CD4-positive, alpha-beta T cell treated with Interleukin-2 at 100 ng/mL for 4 hours (primary cell): ENCODE measurements at regions not wholly inside any gene's neighbourhood (a gene's known extent, or its start where the extent isn't known, plus 50 kb on each side); places are given as distances from the start of the nearest gene placed in this dataset.

ENCODE experiments used
- DNase-seq: peaks from one replicate; pipeline ENCODE4 v3.0.0-alpha.2; 2020; ENCODE audit warnings: low spot score

DNA sequence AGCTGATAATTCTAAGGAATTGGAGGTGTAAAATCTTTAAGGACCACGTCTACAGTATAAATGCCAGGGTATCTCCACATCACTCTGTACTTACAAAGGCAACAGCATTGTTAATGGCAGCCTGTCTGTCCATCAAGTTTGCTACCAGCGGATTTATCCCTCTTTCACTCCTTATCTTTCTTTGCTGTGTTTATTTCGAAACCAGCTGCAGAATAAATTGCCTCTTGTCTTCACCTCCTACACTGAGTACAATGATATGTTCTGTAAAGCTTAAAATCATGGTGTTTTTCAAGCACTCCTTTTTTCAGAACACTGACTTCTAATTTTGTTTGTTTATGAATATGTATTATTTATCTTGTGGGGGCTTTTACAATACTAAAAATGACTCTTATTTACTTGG is 1088.1 kb downstream of the NR2F1-AS1 start:
- no peak for DNase-seq

DNA sequence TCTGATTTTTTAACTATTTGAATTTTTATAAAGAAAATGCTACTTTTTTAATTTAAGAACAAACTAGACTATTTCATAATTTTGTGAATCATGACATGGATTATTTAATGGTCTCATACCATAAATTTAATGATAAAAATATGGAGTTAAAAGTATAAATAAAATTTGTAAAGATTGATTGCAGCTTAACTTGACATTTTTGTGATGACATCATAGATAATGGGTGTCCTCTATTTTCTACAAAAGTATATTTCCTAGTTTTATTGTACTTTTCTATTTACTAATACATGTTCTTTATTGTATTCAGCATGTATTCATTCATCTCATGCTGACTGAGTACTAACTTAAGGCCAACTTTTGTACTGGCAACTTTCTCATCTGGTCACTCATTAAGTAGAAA is 1096.5 kb downstream of the NR2F1-AS1 start:
- DNase-seq, result no peak

DNA sequence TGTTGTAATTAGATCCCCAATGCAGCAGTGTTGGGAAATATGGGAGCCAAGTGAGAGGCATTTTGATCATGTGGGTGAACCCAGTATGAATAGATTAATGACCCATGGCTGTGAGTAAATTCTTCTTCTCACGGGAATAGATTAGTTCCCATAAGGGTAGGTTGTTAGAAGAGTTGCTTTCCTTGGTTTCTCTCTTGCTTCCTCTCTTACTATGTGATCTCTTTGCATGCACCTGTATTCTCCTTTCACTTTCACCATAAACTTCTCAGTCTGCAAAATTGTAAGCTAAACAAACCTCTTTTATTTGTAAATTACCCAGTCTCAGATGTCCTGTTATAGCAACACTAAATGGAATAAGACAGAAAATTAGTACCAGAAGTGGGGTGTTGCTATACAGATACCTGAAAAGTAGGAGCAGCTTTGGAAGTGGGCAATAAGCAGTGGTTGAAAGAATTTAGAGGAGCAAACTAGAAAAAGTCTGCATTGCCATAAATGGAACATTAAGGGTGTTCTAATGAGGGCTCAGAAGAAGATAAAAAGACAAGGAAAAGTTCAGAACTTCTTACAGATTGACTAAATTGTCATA is 1090.0 kb upstream of the ARRDC3 start:
- no peak for DNase-seq

DNA sequence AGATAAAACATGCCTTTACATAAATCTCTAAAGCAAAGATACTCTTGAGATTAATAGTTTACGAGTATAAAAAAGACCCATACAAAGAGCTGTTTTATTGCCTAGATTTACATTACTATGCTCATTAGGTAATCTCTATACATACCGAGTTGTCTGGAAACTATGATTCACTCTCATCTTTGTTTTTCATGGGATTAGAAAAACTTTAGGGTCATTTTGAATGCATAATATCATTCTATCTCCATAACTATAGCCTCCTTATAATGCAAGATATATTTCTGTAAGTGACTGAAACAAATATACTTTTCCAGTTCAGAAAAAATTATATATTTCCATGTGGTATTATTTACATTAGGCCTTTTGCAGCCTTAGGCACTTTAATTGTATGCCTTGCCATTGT is 1088.7 kb upstream of the ARRDC3 start:
- DNase-seq, result no peak

DNA sequence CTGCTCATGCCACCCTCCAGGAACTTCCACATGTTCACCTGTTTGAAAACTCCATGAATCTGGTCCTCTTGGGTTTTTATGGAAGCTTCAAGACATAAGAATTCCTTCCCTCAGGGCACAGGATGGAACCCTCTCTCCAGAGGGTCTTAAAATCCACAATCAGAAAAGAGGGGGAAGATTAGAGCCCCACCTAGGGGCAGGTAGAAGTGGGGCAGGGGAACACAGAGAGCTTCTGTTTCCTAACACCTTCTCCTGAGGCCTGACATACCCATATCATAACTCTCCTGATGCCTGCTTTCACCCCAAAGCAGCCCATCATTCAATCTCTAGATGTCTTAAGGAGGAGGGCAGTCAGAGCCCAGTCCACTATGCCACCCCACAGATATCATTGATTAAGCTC is 1087.7 kb upstream of the ARRDC3 start:
- DNase-seq, result no peak

DNA sequence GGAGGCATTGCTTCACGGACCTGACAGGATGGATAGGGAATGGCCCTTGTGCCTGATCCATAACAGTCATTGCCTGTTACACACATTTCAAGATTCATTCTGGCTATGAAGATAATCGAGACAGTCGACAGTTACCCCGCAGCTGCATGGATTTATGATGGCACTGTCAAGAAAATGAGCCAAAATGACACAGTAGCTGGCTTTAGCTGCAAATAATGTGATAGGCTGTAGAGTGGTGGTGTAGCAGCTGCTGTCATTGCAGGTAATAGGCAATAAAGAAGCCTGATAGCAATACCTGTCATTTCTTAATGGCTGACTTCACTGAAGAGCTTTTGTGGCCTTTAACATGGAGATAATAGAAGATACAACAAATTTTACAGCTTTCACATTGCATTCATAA is 1085.2 kb upstream of the ARRDC3 start:
- DNase-seq, result no peak

DNA sequence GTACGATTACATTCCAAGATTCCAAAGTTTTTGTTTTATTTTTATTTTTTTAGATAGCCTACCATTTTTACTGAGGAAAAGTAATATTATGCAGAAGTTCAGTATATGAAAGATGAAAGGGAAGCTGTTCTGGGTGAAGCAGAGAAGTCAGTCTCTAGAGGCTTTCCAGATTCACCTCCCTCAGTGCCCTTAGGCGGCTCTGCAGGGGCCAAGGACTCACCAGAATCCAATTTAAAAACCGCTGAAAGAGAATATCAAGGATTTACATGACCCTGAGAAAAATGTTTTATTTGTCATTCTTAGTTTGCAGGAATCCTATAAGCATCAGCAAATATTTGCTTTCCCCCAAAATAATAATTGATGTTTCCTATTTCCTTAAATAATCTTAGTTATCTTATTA is 1084.6 kb upstream of the ARRDC3 start:
- DNase-seq, result no peak

DNA sequence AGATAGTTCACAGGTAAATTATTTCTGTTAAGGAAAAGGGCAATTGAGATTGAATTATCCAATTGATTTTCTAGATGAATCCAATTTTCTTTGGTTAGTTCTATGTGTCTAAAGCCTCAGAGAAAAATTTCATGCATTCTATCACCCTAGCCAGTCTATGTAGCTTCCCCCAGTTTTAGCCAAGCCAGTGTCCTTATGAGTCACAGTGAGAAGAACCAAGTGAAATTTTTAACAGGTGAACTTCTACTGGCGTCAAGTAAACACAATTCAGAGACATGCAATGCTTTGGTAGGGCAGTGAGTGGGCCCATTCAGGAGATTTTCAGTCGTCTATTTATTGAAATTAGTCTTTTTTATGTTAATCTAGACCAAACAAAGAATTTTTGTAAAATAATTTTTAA is 1077.4 kb upstream of the ARRDC3 start:
- DNase-seq, result no peak

DNA sequence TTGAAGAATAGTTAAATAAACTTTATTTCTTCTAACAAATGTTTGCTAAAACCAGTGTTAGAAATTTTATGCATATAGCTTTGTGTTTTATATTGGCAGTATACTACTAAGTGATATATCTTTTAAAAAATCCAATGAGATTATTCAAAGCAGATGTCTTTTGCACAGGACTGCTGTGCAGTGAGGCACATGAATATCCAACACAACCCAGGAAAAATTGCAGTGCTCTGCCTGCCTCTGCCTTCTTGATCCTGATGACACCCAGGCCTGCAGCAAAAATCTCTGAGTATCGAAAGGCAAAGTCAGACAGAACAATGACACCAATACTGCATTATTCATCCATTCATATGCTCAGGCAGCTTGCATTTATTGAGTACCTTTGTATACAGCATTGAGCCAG is 1076.5 kb upstream of the ARRDC3 start:
- no peak for DNase-seq

DNA sequence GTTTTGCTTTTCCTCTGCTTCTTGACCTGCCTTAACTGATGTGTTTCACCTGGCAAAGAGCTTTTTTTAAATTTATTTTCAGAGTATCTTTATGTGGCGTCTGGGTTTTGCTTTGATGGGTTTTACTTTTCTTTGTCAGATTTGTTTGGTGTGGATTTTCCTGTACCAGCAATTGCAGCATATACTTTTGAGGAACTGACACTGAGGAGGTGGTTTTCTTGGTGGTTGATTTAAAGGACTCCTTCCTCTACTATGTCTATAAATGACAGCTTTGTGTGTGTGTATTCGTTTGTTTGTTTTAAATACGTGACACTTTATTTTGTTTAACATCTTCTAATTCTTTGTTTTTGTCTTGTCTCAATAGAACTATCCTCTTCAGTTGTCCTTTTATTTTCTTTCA is 1071.9 kb upstream of the ARRDC3 start:
- no peak for DNase-seq

DNA sequence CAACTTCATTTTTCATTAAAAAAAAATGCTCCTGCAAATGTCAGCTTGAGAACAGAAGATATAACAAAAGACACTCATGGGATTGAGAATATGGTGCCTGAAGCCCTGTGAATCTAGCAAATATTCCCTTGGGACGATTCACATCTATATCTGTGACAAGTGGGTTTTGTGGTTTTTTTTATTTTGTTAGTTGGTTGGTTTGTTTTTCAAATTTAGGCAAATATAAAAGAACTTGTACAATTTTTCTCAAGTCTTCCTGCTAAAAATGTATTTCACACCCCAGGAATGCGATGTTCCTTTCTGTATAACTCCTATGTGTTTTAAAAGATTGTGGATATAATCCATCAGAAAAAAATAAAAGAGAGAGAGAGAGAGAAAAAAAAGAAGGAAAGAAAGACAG is 1061.8 kb upstream of the ARRDC3 start:
- DNase-seq, result no peak

DNA sequence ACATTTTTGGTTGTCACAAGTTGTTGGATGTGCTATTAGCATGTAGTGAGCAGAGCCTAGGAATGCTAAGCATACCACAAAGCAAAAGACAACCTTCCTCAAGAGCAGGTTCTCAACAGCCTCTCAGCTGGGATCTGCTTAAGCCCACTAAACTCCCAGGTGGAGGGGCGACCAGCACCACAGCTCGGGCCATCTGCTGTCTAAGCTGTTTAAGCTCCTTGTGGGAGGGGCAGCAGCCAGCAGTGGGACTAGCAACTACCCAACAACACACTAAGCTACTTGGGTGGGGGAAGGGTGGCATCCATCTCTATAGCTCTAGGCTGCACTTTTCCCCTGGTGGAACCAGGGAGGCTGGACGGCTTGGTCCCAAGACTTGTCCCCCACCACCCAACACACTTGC is 1052.7 kb upstream of the ARRDC3 start:
- no peak for DNase-seq

DNA sequence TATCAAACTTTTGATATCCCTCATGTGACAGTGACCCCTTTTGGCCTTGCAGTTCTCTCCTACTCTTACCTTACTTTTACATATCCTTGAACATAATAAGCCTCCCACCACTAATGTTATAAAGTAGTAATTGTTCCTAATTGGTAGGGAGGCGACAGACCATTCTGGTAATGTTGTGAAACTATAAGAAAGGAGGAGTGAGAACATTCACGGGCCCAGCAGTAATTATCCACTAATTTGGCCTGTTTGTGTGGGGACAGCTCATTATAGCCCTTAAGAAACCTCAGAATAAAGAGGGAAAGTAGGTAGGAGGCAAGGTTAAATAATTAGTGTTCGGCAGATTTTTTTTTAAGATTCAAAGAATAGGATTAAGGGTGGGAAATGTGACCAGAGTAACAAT is 1046.5 kb upstream of the ARRDC3 start:
- no peak for DNase-seq

DNA sequence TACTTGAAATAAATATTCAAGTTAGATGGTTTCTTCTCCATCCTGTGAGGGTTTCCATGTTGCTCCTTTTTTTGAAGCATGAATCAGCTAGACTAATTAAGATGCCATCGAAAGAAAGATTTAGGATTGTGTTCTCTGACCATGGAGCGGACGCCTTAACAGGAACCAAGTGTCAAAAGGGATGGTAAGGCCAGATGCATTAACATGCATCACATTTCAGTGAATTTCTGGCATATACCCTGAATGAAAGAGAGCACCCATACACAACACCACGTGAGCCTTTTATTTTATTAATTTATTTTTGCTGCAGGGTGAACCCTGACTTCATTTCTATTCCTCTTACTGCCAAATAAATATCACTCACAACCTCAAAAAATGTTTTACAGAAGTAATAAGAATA is 1045.3 kb upstream of the ARRDC3 start:
- DNase-seq, result no peak

DNA sequence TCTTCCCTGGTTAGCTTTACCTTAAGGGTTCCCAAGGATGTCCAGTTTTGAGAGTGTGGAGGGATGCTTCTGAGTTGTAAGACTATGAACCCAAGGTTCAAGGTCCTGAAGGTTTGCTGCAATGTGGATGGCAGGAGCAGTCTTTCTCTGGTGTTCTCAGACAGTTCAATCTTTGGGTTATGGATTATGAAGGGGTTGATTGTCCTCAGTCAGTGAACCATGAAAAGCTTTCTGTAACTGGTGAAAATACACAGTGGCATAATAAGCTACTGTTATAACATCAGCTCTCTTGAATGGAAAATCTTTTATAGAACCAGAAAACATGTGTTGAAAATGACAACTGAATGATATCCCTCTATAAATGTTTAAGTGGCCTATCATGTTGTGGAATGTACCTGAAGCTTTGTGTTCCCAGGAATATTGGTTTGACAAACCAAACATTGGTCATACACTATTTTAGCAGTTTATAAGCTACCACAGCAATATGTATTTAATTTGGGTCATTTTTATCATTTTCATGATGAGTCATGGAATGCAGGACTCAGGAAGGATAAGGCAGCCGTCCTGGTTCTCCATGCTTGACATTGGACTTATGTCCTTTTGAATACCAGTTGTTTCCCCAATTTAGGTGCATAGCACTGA is 1041.8 kb upstream of the ARRDC3 start:
- DNase-seq, result no peak

DNA sequence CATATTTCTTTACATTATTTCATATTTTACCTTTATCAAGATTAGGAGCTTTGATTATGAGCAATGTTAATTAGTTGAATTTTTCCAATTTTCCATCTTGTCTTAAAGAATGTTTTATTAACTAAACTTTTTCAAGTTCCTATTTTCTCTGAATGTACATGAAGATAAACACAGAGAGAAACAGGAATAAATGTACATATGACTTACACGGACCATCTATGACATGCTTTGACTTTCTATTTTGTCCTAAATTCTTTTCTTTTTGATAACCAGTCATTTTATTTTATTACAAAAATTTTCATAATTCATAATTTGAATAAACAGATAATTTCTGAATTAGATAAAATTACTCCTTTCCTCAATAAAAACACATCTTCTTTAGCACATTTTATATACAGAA is 1038.8 kb upstream of the ARRDC3 start:
- no peak for DNase-seq

DNA sequence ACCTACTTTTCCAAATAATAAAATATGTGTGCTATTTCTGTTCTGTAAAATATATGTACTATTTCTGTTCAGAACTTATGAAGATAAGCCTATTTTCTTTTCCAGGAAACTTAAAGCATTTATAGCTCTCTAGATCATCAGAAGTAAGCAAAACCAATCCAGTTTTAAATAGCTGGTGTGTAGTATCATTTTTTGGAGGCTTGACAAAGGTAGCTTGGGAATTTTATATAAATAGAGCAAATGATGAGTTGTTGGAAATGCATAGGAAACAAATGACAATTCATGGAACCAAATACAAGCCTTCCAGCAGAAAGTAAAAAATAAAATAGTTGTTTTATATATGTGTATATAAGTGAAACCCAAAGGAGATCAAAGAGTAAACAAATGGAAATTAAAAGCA is 1038.1 kb upstream of the ARRDC3 start:
- DNase-seq, result no peak

DNA sequence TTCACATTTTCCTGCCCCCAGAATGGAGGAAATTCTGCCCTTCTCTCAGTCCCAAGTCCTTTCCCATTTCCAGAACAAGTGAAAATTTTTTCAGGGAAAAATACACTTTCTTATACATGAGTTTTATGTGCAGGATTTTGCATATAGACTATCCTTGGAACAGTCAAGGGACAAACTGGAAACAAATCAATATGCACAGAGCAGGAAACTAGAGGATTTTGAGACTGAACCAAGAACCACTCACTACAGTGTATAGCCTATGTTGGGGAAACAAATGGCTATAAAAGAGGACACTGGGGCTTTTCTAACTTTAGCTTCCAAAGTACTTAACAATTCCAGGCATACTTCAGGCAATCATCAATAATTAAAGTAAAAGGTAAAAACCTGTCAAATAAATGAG is 1036.1 kb upstream of the ARRDC3 start:
- DNase-seq, result no peak

DNA sequence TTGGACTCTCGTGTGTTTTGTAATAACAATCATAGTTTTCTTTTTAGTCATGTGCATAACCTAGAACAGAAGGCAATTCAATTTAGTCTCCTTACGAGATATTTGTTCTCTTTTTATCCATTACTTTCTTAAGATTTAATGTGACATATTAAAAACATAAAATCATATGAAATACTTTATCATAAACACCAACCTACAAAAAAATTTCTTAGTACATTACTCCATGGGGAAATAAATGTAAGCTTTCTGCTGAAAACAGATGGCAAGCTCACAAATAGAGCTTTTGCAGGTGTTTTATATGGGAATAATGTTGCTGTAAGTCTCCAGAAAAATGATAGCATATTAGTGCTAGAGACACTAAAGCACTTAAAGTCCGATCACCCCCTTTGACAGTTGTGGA is 1035.2 kb upstream of the ARRDC3 start:
- no peak for DNase-seq

DNA sequence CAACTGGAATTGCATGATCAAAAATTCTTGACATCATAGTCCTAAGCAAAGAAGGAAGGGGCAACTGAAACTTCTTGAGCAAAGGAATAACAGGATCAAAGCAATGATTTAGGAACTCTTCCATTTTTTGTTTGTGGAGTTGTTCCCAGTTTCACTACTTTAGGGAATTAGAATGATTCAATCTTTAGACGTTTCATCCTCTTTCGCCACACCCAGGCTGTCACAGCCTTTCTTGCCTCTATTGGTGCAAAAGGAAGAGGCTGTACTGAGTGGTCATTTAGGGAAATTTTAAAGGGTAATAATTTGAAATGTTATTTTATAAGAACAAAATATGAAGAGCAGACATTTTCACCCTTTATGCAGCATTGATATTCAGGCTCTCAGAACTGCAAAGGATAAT is 1026.0 kb upstream of the ARRDC3 start:
- DNase-seq, result no peak

DNA sequence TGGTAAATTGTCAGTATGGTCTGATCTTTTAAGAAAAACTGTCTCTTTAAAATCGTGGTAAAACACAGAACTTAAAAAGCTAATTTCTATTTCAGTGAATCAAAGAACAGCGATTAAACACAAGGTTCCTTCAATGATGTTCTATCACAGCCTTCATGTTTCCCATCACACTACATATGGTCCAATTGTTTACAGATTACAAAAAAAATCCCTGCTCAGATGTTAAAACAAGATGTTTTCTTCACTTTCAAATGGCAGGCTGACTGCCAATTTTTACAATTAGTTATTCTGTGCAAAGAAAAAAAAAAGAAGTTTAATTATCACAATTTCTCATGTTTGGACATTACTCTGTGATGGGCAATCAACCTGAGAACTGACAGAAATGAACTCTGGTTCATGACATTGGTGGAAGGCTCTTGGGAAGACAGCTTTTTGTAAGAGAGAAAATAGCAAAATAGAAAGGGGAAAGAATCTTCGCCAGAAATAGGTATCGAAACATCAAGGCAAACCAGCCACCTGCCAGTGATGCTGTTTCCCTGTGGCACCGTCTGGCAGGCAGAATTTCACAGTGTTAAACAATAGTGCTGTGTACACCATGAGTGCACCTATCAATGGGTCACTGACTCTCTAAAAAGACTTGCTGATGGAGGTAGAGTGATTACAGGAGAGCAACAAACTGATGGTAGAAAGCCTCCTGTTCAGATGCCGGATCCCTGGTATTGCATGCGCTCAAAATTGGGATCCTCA is 1020.0 kb upstream of the ARRDC3 start:
- no peak for DNase-seq

DNA sequence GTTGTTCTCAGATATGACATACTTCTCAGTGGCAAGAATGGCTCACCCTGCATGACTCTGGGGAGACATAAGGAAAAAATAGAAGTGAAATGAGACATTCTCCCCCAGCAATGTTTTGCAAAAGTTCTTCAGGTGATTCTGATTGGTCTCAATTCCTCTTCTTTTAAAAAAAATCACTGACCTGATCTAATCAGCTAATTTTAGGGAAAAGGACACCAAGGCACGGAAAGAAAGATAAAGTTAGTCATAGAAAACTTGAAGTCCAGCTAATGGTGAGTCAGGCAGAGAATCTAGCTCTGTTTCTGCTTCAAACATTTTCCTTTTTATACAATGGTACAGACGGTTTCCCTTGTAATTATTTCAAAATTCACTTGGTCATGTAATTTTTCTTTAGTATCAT is 1018.9 kb upstream of the ARRDC3 start:
- DNase-seq, result no peak

DNA sequence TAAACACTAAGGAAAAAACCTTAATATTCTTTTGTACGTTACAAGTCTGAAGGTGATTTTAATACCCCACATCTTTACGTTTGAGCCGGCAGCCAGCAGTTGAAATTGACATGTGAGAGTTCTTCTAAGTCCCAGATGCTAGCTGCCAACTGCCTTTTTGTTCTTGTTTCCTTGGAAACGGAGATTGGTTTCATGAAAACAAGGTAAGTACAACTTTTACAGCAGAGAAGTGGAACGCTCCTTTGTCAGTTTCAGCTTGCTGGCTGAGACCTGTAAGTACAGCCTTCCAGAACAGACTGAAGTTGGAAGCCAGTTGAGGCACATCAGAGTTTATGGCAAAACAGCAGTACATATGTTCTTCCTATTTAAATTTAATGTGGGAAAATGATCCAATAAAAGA is 1018.4 kb upstream of the ARRDC3 start:
- DNase-seq, result no peak

DNA sequence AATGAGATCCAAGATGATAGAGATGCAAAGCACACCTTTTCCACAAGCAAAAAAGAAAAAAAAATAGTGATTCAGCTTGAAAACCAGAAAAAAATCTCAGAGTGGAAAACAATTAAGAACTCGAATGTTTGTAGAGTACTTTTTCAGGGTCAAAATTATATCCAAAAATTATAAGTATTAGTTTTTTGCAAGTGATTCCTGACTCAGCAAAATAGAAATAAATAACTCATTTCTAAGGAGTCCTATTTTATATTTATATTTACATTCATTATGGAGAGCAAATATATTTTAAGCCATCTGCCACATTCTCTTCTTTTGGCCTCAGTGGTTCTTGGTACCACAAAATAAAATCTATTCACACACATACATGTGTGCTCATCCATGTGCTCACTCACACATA is 1011.8 kb upstream of the ARRDC3 start:
- DNase-seq, result no peak
